ENCODE measurements at regions not wholly inside any gene's neighbourhood (a gene's known extent, or its start where the extent isn't known, plus 50 kb on each side); places are given as distances from the start of the nearest gene placed in this dataset.

- TF ChIP-seq POLR2AphosphoS5 (IDR thresholded peaks at IDR 0.05; ENCODE audit: low read depth) (no peak), CTCF (IDR thresholded peaks at IDR 0.05; ENCODE audit: insufficient read depth, low read length) (no peak), REST (IDR thresholded peaks at IDR 0.05; ENCODE audit: insufficient replicate concordance, low read depth) (no peak), GABPA (IDR thresholded peaks at IDR 0.05; ENCODE audit: low read depth) (no peak)
Observed at GRCh38 chr2:107727318-107727717, 99.4 kb upstream of the RGPD4 start.

All from HL-60 (cell line).